SK-N-MC (cell line): ENCODE measurements at regions not wholly inside any gene's neighbourhood (a gene's known extent, or its start where the extent isn't known, plus 50 kb on each side); places are given as distances from the start of the nearest gene placed in this dataset.

Source experiments
- EZH2 ChIP-seq: fragments of 200-600 bp; sonication (generic); IDR thresholded peaks from one replicate; pipeline ENCODE4 v1.6.1; 2017; ENCODE audit warnings: antibody characterized with exemption
- FOXP2 ChIP-seq: optimal IDR thresholded peaks from 2 replicates; pipeline ENCODE3; 2011; ENCODE audit warnings: mild to moderate bottlenecking, moderate library complexity; ENCODE audit not compliant: insufficient read depth; ENCODE audit errors: extremely low read length, control extremely low read depth
- POLR2AphosphoS5 ChIP-seq: IDR thresholded peaks from 2 replicates; pipeline ENCODE4 v1.6.1; 2012; ENCODE audit warnings: mild to moderate bottlenecking, low read depth, low read length, borderline replicate concordance

DNA sequence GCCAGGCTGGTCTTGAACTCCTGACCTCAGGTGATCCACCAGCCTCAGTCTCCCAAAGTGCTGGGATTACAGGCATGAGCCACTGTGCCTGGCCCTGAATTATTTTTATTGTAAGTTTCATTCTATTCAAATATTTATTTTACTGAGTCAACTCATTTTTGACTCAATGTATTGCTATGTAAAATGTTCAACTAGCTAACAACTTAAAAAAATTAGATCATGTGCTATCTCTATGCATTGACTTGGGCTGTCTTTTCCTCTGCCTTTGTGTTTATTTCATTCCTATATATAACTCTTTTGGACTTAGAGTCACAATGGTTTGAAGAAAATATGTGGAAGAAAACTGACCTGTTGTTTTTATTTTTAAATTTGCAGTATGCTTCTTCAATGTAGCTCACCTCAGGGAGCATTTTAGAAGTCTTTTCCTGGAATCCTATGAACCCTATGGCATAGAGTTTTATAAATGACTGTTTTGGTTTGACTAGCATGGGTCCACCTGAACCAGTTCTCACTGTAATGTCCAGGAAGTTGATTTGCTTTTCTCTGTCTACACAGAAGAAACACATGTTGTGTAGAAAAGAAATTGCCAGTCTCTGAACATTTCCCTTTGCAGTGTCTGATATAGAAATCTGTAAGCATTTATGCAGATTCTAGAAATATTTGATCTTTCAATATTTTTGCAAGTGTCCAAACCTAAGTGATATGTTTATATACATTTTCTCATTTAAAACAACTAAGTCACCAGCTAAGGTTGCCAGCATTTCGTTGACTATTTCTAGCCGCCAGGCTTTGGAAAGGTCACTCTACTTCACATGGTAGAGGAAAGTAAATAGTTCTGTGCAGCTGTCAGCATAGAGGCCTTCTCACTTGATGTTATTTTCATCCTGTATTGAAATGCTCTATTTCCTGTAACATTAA lies 138.8 kb downstream of the PCSK1 start:
- TF ChIP-seq POLR2AphosphoS5 (no peak), EZH2 (no peak), FOXP2 (no peak)
